ENCODE measurements at regions not wholly inside any gene's neighbourhood (a gene's known extent, or its start where the extent isn't known, plus 50 kb on each side); places are given as distances from the start of the nearest gene placed in this dataset.

GRCh38 chr5:118249386-118249785 lies 739.0 kb downstream of the DTWD2 start:
- Histone ChIP-seq H3K9me3 (ENCODE audit: low read length) (peaks cover 5% of the 10 kb centered on the region), H2AFZ (ENCODE audit: low read depth, low read length) (no peak overlapping the region), H3K27me3 (ENCODE audit: insufficient read depth, low read depth, low read length) (no peaks in the 10 kb centered on the region), H3K27ac (ENCODE audit: low read length) (no peak overlapping the region), H3K4me2 (ENCODE audit: low read length) (no peak overlapping the region), H3K79me2 (replicated peaks; ENCODE audit: insufficient read depth, low read length) (no peaks in the 10 kb centered on the region), H4K20me1 (ENCODE audit: insufficient read depth) (no peaks in the 10 kb centered on the region), H3F3A (ENCODE audit: insufficient read depth, low read length, poor library complexity, severe bottlenecking) (no peaks in the 10 kb centered on the region), H3K4me3 (ENCODE audit: low read length) (no peak overlapping the region), H3K9ac (ENCODE audit: low read length) (no peak overlapping the region), H3K36me3 (ENCODE audit: insufficient read depth, low read length) (no peaks in the 10 kb centered on the region), H3K9me2 (ENCODE audit: insufficient read depth, low read length) (no peaks in the 10 kb centered on the region)
- TF ChIP-seq TAF1 (IDR thresholded peaks at IDR 0.05; ENCODE audit: low read depth) (no peak), MXI1 (conservative IDR thresholded peaks at IDR 0.05; ENCODE audit: poor library complexity, severe bottlenecking) (no peak), EZH2 (IDR thresholded peaks at IDR 0.05; ENCODE audit: borderline replicate concordance, insufficient read depth, low read length, poor library complexity, severe bottlenecking) (no peak), CTCF (IDR thresholded peaks at IDR 0.05; ENCODE audit: poor library complexity, severe bottlenecking) (no peak), SMC3 (conservative IDR thresholded peaks at IDR 0.05; ENCODE audit: poor library complexity) (no peak), REST (IDR thresholded peaks at IDR 0.05; ENCODE audit: borderline replicate concordance) (no peak), EP300 (conservative IDR thresholded peaks at IDR 0.05; ENCODE audit: poor library complexity, severe bottlenecking) (no peak), POLR2AphosphoS5 (IDR thresholded peaks at IDR 0.05) (no peak), RAD21 (conservative IDR thresholded peaks at IDR 0.05) (no peak)

- H3K27me3 ChIP-seq (ENCODE audit: insufficient read depth, low read depth, low read length): no peaks in the 10 kb centered on the region
- H3K36me3 ChIP-seq (ENCODE audit: insufficient read depth, low read length): no peaks in the 10 kb centered on the region
- no peak overlapping the region for H3K4me3 ChIP-seq (ENCODE audit: low read length)
- no peak overlapping the region for H2AFZ ChIP-seq (ENCODE audit: low read depth, low read length)
- no peak overlapping the region for H3K4me2 ChIP-seq (ENCODE audit: low read length)
- no peaks in the 10 kb centered on the region for H3K79me2 ChIP-seq (replicated peaks; ENCODE audit: insufficient read depth, low read length)
- H3K9ac ChIP-seq (ENCODE audit: low read length): no peak overlapping the region
- H3K9me3 ChIP-seq (ENCODE audit: low read length): peaks cover 5% of the 10 kb centered on the region
- no peak overlapping the region for H3K27ac ChIP-seq (ENCODE audit: low read length)
- H4K20me1 ChIP-seq (ENCODE audit: insufficient read depth): no peaks in the 10 kb centered on the region
- TF ChIP-seq RAD21 (conservative IDR thresholded peaks at IDR 0.05) (no peak), REST (IDR thresholded peaks at IDR 0.05; ENCODE audit: borderline replicate concordance) (no peak), SMC3 (conservative IDR thresholded peaks at IDR 0.05; ENCODE audit: poor library complexity) (no peak), TAF1 (IDR thresholded peaks at IDR 0.05; ENCODE audit: low read depth) (no peak), MXI1 (conservative IDR thresholded peaks at IDR 0.05; ENCODE audit: poor library complexity, severe bottlenecking) (no peak), POLR2AphosphoS5 (IDR thresholded peaks at IDR 0.05) (no peak)
- H3K9me2 ChIP-seq (ENCODE audit: insufficient read depth, low read length): no peaks in the 10 kb centered on the region
- H3F3A ChIP-seq (ENCODE audit: insufficient read depth, low read length, poor library complexity, severe bottlenecking): no peaks in the 10 kb centered on the region
Observed at GRCh38 chr5:118247458-118247857, 740.9 kb downstream of the DTWD2 start.
